OCI-LY3 (cell line): ENCODE measurements at regions not wholly inside any gene's neighbourhood (a gene's known extent, or its start where the extent isn't known, plus 50 kb on each side); places are given as distances from the start of the nearest gene placed in this dataset.

Experiments
- CTCF ChIP-seq: fragments of 200-600, 300-600 bp; sonication (generic); IDR thresholded peaks from 2 replicates; pipeline ENCODE4 v1.5.1; 2014; ENCODE audit warnings: antibody characterized with exemption, low read length, low read depth
- EZH2phosphoT487 ChIP-seq: fragments of 200-600 bp; shearing (Covaris generic); IDR thresholded peaks from 2 replicates; pipeline ENCODE4 v1.6.1; 2018; ENCODE audit warnings: antibody characterized with exemption, mixed run types, low read depth

GRCh38 chr6:137702791-137703424, 164.2 kb upstream of the TNFAIP3 start:
- TF ChIP-seq CTCF (no peak), EZH2phosphoT487 (no peak)
